ENCODE measurements at regions not wholly inside any gene's neighbourhood (a gene's known extent, or its start where the extent isn't known, plus 50 kb on each side); places are given as distances from the start of the nearest gene placed in this dataset.

DNA sequence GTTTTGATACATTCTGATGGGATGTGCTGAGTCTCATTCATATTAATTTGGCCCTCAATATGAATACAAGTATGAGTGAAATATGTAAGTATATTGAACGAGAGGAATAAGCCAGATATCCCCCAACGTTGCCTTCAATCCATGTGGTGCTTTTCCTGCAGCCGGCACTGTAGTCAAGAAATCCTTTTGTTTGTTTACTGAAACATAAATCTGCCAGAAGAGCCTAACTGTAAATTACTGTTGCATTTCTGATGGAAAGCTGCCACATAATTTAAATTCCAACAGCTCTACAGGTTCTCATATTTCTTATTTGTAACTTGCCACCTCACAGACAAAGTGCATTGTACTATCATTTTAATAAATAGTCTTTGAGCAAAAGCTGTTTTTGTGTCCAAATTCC, 314.0 kb downstream of the KBTBD8 start:
- no peaks in the 10 kb centered on the region for H3F3A ChIP-seq (ENCODE audit: low read depth)
- no peaks in the 10 kb centered on the region for H3K9me3 ChIP-seq (ENCODE audit: insufficient read depth, low read depth, low read length)
- H3K36me3 ChIP-seq (ENCODE audit: insufficient read depth, low read length): no peaks in the 10 kb centered on the region
- H3K9ac ChIP-seq (ENCODE audit: low read depth, low read length, poor library complexity, severe bottlenecking): no peak overlapping the region
- H3K79me2 ChIP-seq (ENCODE audit: insufficient read depth, low read length): no peaks in the 10 kb centered on the region
- H3K9me2 ChIP-seq (replicated peaks; ENCODE audit: low read depth, low read length): no peaks in the 10 kb centered on the region
- no peaks in the 10 kb centered on the region for H3K4me1 ChIP-seq (ENCODE audit: insufficient read depth, low read length, poor library complexity, severe bottlenecking)
- no peak overlapping the region for H3K4me2 ChIP-seq (ENCODE audit: low read depth, low read length, poor library complexity, severe bottlenecking)
- H4K20me1 ChIP-seq (ENCODE audit: insufficient read depth, low read length, poor library complexity, severe bottlenecking): no peaks in the 10 kb centered on the region
- no peak overlapping the region for H3K4me3 ChIP-seq (ENCODE audit: low read length, poor library complexity, severe bottlenecking)
- no peak overlapping the region for H2AFZ ChIP-seq (ENCODE audit: low read length)
- TF ChIP-seq, protein P1, sequence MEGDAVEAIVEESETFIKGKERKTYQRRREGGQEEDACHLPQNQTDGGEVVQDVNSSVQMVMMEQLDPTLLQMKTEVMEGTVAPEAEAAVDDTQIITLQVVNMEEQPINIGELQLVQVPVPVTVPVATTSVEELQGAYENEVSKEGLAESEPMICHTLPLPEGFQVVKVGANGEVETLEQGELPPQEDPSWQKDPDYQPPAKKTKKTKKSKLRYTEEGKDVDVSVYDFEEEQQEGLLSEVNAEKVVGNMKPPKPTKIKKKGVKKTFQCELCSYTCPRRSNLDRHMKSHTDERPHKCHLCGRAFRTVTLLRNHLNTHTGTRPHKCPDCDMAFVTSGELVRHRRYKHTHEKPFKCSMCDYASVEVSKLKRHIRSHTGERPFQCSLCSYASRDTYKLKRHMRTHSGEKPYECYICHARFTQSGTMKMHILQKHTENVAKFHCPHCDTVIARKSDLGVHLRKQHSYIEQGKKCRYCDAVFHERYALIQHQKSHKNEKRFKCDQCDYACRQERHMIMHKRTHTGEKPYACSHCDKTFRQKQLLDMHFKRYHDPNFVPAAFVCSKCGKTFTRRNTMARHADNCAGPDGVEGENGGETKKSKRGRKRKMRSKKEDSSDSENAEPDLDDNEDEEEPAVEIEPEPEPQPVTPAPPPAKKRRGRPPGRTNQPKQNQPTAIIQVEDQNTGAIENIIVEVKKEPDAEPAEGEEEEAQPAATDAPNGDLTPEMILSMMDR (conservative IDR thresholded peaks at IDR 0.05; ENCODE audit: low read length): no peak
- TF ChIP-seq EZH2phosphoT487 (IDR thresholded peaks at IDR 0.05; ENCODE audit: borderline replicate concordance): no peak
- H3K27me3 ChIP-seq (ENCODE audit: insufficient read depth, low read length, poor library complexity, severe bottlenecking): no peaks in the 10 kb centered on the region

GRCh38 chr3:67318162-67318561, 320.1 kb downstream of the KBTBD8 start:
- no peaks in the 10 kb centered on the region for H4K20me1 ChIP-seq (ENCODE audit: insufficient read depth, low read length, poor library complexity, severe bottlenecking)
- H3K27me3 ChIP-seq (ENCODE audit: insufficient read depth, low read length, poor library complexity, severe bottlenecking): no peaks in the 10 kb centered on the region
- H3F3A ChIP-seq (ENCODE audit: low read depth): no peaks in the 10 kb centered on the region
- no peak overlapping the region for H3K9ac ChIP-seq (ENCODE audit: low read depth, low read length, poor library complexity, severe bottlenecking)
- H3K79me2 ChIP-seq (ENCODE audit: insufficient read depth, low read length): no peaks in the 10 kb centered on the region
- H3K4me1 ChIP-seq (ENCODE audit: insufficient read depth, low read length, poor library complexity, severe bottlenecking): no peaks in the 10 kb centered on the region
- H3K4me2 ChIP-seq (ENCODE audit: low read depth, low read length, poor library complexity, severe bottlenecking): no peak overlapping the region
- TF ChIP-seq, protein P1 (conservative IDR thresholded peaks at IDR 0.05; ENCODE audit: low read length): no peak
- no peak for TF ChIP-seq EZH2phosphoT487 (IDR thresholded peaks at IDR 0.05; ENCODE audit: borderline replicate concordance)
- no peaks in the 10 kb centered on the region for H3K36me3 ChIP-seq (ENCODE audit: insufficient read depth, low read length)
- no peak overlapping the region for H3K4me3 ChIP-seq (ENCODE audit: low read length, poor library complexity, severe bottlenecking)
- no peaks in the 10 kb centered on the region for H3K9me2 ChIP-seq (replicated peaks; ENCODE audit: low read depth, low read length)
- H3K9me3 ChIP-seq (ENCODE audit: insufficient read depth, low read depth, low read length): no peaks in the 10 kb centered on the region
- no peak overlapping the region for H2AFZ ChIP-seq (ENCODE audit: low read length)

GRCh38 chr3:67324554-67324953, 326.4 kb downstream of the KBTBD8 start:
- Histone ChIP-seq H3K4me1 (ENCODE audit: insufficient read depth, low read length, poor library complexity, severe bottlenecking) (no peaks in the 10 kb centered on the region), H3K36me3 (ENCODE audit: insufficient read depth, low read length) (no peaks in the 10 kb centered on the region), H3K9me3 (ENCODE audit: insufficient read depth, low read depth, low read length) (no peaks in the 10 kb centered on the region), H2AFZ (ENCODE audit: low read length) (no peak overlapping the region), H3K9me2 (replicated peaks; ENCODE audit: low read depth, low read length) (no peaks in the 10 kb centered on the region), H3K27me3 (ENCODE audit: insufficient read depth, low read length, poor library complexity, severe bottlenecking) (no peaks in the 10 kb centered on the region), H3K4me2 (ENCODE audit: low read depth, low read length, poor library complexity, severe bottlenecking) (no peak overlapping the region), H3K79me2 (ENCODE audit: insufficient read depth, low read length) (no peaks in the 10 kb centered on the region), H3F3A (ENCODE audit: low read depth) (no peaks in the 10 kb centered on the region), H3K4me3 (ENCODE audit: low read length, poor library complexity, severe bottlenecking) (no peak overlapping the region), H4K20me1 (ENCODE audit: insufficient read depth, low read length, poor library complexity, severe bottlenecking) (no peaks in the 10 kb centered on the region), H3K9ac (ENCODE audit: low read depth, low read length, poor library complexity, severe bottlenecking) (no peak overlapping the region)
- TF ChIP-seq, protein P1 (conservative IDR thresholded peaks at IDR 0.05; ENCODE audit: low read length): no peak
- no peak for TF ChIP-seq EZH2phosphoT487 (IDR thresholded peaks at IDR 0.05; ENCODE audit: borderline replicate concordance)
